ENCODE measurements at regions not wholly inside any gene's neighbourhood (a gene's known extent, or its start where the extent isn't known, plus 50 kb on each side); places are given as distances from the start of the nearest gene placed in this dataset.

GRCh38 chr6:19736066-19736465 lies 101.1 kb upstream of the ID4 start:
- DNase-seq, result no peak
- H3K9me3 ChIP-seq (ENCODE audit: control insufficient read depth, low read length), result no peaks in the 10 kb centered on the region
- TF ChIP-seq CTCF (conservative IDR thresholded peaks at IDR 0.05), result no peak
- no peak overlapping the region for H3K9ac ChIP-seq (ENCODE audit: extremely low read depth, low read length, poor library complexity, severe bottlenecking)
- Mint-ChIP-seq H3K36me3 (ENCODE audit: low read depth) (peaks cover 3% of the 10 kb centered on the region), H3K4me3 (no peak overlapping the region), H3K27ac (no peak overlapping the region), H3K4me1 (peaks cover 28% of the 10 kb centered on the region), H3K9me3 (peaks cover 5% of the 10 kb centered on the region), H3K27me3 (ENCODE audit: insufficient read depth) (no peaks in the 10 kb centered on the region)
- no peak overlapping the region for H3K27ac ChIP-seq (ENCODE audit: low read depth, low read length)
- WGBS, 2 experiments (ENCODE audit: insufficient coverage in 1 of 2, insufficient read length in 1 of 2), result 88 to 100% methylated on average over 4 of the region's 4 CpGs
- no peaks in the 10 kb centered on the region for H3K27me3 ChIP-seq (ENCODE audit: control insufficient read depth, insufficient read depth, low read length, poor library complexity, severe bottlenecking)
- H3K4me3 ChIP-seq (ENCODE audit: low read length), result no peak overlapping the region
- peaks cover 9% of the 10 kb centered on the region for H3K4me1 ChIP-seq (ENCODE audit: control insufficient read depth, insufficient read depth, low read length)
- no peaks in the 10 kb centered on the region for H3K36me3 ChIP-seq (ENCODE audit: control insufficient read depth, insufficient read depth, low read length)

GRCh38 chr6:19738010-19738409 lies 99.2 kb upstream of the ID4 start:
- Histone ChIP-seq H3K9me3 (ENCODE audit: control insufficient read depth, low read length) (no peaks in the 10 kb centered on the region), H3K4me3 (ENCODE audit: low read length) (no peak overlapping the region), H3K27ac (ENCODE audit: low read depth, low read length) (no peak overlapping the region), H3K27me3 (ENCODE audit: control insufficient read depth, insufficient read depth, low read length, poor library complexity, severe bottlenecking) (no peaks in the 10 kb centered on the region), H3K36me3 (ENCODE audit: control insufficient read depth, insufficient read depth, low read length) (no peaks in the 10 kb centered on the region), H3K9ac (ENCODE audit: extremely low read depth, low read length, poor library complexity, severe bottlenecking) (no peak overlapping the region), H3K4me1 (ENCODE audit: control insufficient read depth, insufficient read depth, low read length) (peaks cover 9% of the 10 kb centered on the region)
- no peak overlapping the region for H3K27ac Mint-ChIP-seq
- no peak for TF ChIP-seq CTCF (conservative IDR thresholded peaks at IDR 0.05)
- H3K27me3 Mint-ChIP-seq (ENCODE audit: insufficient read depth), result no peaks in the 10 kb centered on the region
- WGBS, 2 experiments (ENCODE audit: insufficient coverage in 1 of 2, insufficient read length in 1 of 2), result 82 to 100% methylated on average over 1 of the region's 1 CpG
- no peak for DNase-seq
- peaks cover 28% of the 10 kb centered on the region for H3K4me1 Mint-ChIP-seq
- no peaks in the 10 kb centered on the region for H3K36me3 Mint-ChIP-seq (ENCODE audit: low read depth)
- H3K4me3 Mint-ChIP-seq, result no peak overlapping the region
- no peaks in the 10 kb centered on the region for H3K9me3 Mint-ChIP-seq

GRCh38 chr6:19749722-19750121 lies 87.4 kb upstream of the ID4 start:
- no peak overlapping the region for H3K27ac ChIP-seq (ENCODE audit: low read depth, low read length)
- no peak for TF ChIP-seq CTCF (conservative IDR thresholded peaks at IDR 0.05)
- no peak for DNase-seq
- H3K27me3 Mint-ChIP-seq (ENCODE audit: insufficient read depth), result no peaks in the 10 kb centered on the region
- WGBS, 2 experiments (ENCODE audit: insufficient coverage in 1 of 2, insufficient read length in 1 of 2), result 89% methylated on average over 7 of the region's 7 CpGs; no CpG with 5 or more reads in 1 of the 2 experiments
- H3K9ac ChIP-seq (ENCODE audit: extremely low read depth, low read length, poor library complexity, severe bottlenecking), result no peak overlapping the region
- H3K4me3 Mint-ChIP-seq, result no peak overlapping the region
- no peaks in the 10 kb centered on the region for H3K4me1 ChIP-seq (ENCODE audit: control insufficient read depth, insufficient read depth, low read length)
- no peaks in the 10 kb centered on the region for H3K9me3 ChIP-seq (ENCODE audit: control insufficient read depth, low read length)
- peaks cover 25% of the 10 kb centered on the region for H3K4me1 Mint-ChIP-seq
- no peaks in the 10 kb centered on the region for H3K36me3 Mint-ChIP-seq (ENCODE audit: low read depth)
- H3K9me3 Mint-ChIP-seq, result peaks cover 5% of the 10 kb centered on the region
- H3K27me3 ChIP-seq (ENCODE audit: control insufficient read depth, insufficient read depth, low read length, poor library complexity, severe bottlenecking), result no peaks in the 10 kb centered on the region
- H3K4me3 ChIP-seq (ENCODE audit: low read length), result no peak overlapping the region
- H3K36me3 ChIP-seq (ENCODE audit: control insufficient read depth, insufficient read depth, low read length), result no peaks in the 10 kb centered on the region
- H3K27ac Mint-ChIP-seq, result no peak overlapping the region

Data from endodermal cell (in vitro differentiated cells).